Adrenal gland (tissue), 9 donors: ENCODE measurements at regions not wholly inside any gene's neighbourhood (a gene's known extent, or its start where the extent isn't known, plus 50 kb on each side); places are given as distances from the start of the nearest gene placed in this dataset.
A peak's percentile ranks its signal among the peaks of the same experiment; 100 is the strongest.

ENCODE experiments used
- DNase-seq, 7 donors: peaks; one replicate each; pipeline ENCODE4 v3.0.0-alpha.2; 2019 to 2020
- H3K27ac ChIP-seq, 5 donors: fragments of 200-600 bp; sonication (generic) in 4 of 5; 1 replicate in 3 of 5; 2 replicates in 2 of 5; pipeline versions ENCODE4 v1.5.1 to v1.8.0; 2016 to 2020; ENCODE audit warnings: mild to moderate bottlenecking in 1 of 5
- H3K27me3 ChIP-seq: fragments of 200-600 bp; 2 replicates; pipeline ENCODE4 v1.8.0; 2021
- H3K36me3 ChIP-seq, 2 donors: fragments of 200-600 bp; replicated peaks in 1 of 2; 1 replicate in 1 of 2; 2 replicates in 1 of 2; pipeline versions ENCODE4 v1.5.1 to v1.8.0; 2018 to 2022
- H3K4me1 ChIP-seq, 2 donors: fragments of 200-600 bp; replicated peaks in 1 of 2; 1 replicate in 1 of 2; 2 replicates in 1 of 2; pipeline versions ENCODE4 v1.5.1 to v1.8.0; 2018 to 2021
- H3K4me3 ChIP-seq, 4 donors: fragments of 200-600 bp; sonication (generic) in 3 of 4; one replicate each; pipeline ENCODE4 v1.5.1; 2016 to 2018
- H3K9me3 ChIP-seq, 3 donors: fragments of 200-600 bp; sonication (generic) in 1 of 3; replicated peaks in 1 of 3; 1 replicate in 2 of 3; 2 replicates in 1 of 3; pipeline versions ENCODE4 v1.5.1 to v1.8.0; 2016 to 2021
- POLR2A ChIP-seq, 2 donors: fragments of 450-650 bp; IDR thresholded peaks; one replicate each; pipeline ENCODE4 v1.6.1; 2017; ENCODE audit warnings: antibody characterized with exemption in 2 of 2, mild to moderate bottlenecking in 2 of 2, moderate library complexity in 1 of 2
- WGBS, 4 donors: extraction: QIAGEN DNeasy Blood & Tissue Kit in 2 of 4; methylation state at CpG; one replicate each; pipeline versions ENCODE4 v1.1.5 to v1.1.7; 2013 to 2017; 5-methylcytosine and 5-hydroxymethylcytosine counted together
- intact Hi-C, 2 donors: fragments of 100-400 bp; cut with DNase I; formaldehyde crosslinking; loops; one replicate each; pipeline versions ENCODE4 v1.14.1 to v1.15.0; 2022 to 2023
- TF ChIP-seq, protein P1 (sequence below), 6 experiments: fragments of 450-650 bp in 4 of 6; fragments of 200-600 bp in 2 of 6; sonication (generic) in 1 of 6; IDR thresholded peaks; 1 replicate in 5 of 6; 2 replicates in 1 of 6; pipeline versions ENCODE4 v1.5.1 to v1.8.0; 2016 to 2021; ENCODE audit warnings: antibody characterized with exemption in 6 of 6, mild to moderate bottlenecking in 2 of 6, moderate library complexity in 1 of 6
- donor health status: healthy with polysubstance abuse.
- donor health status: Bipolar disorder and iron deficiency.
- donor health status: DM: yes; HTN: yes; CAD: no.
- donor health status: DM: no; HTN: no; CAD: no.
- donor health status: DM: no; HTN: no; CAD: no.

DNA sequence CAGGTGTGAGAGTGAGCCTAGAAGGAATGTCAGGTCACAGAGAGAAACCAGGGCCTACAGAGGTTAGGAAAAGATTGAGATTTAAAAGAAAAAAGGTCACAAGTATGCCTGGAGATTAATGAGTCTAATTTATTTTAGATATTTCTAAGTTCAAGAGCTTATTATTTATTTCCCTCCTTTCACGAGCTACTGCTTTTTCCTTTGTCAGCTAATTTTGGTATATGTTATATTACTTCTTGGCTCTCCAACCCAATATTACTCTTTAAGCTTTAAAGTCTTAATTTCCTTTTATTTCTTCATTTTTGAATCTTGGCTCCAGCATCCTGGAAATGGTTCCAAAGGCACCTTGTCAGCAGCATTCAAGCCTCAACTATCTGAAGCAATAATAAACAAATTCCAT is 109.5 kb upstream of the MIS18BP1 start:
- no peaks in the 10 kb centered on the region for H3K4me1 ChIP-seq
- no peak overlapping the region for H3K27ac ChIP-seq
- H3K9me3 ChIP-seq = no peaks in the 10 kb centered on the region
- WGBS, 4 donors = 42 to 57% (median 51%) methylated on average over 1 of the region's 1 CpG
- no peak for DNase-seq
- no peak overlapping the region for H3K4me3 ChIP-seq
- TF ChIP-seq, protein P1, sequence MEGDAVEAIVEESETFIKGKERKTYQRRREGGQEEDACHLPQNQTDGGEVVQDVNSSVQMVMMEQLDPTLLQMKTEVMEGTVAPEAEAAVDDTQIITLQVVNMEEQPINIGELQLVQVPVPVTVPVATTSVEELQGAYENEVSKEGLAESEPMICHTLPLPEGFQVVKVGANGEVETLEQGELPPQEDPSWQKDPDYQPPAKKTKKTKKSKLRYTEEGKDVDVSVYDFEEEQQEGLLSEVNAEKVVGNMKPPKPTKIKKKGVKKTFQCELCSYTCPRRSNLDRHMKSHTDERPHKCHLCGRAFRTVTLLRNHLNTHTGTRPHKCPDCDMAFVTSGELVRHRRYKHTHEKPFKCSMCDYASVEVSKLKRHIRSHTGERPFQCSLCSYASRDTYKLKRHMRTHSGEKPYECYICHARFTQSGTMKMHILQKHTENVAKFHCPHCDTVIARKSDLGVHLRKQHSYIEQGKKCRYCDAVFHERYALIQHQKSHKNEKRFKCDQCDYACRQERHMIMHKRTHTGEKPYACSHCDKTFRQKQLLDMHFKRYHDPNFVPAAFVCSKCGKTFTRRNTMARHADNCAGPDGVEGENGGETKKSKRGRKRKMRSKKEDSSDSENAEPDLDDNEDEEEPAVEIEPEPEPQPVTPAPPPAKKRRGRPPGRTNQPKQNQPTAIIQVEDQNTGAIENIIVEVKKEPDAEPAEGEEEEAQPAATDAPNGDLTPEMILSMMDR (IDR thresholded peaks at IDR 0.05) = no peak
- no peak for TF ChIP-seq POLR2A (IDR thresholded peaks at IDR 0.05)
- no peaks in the 10 kb centered on the region for H3K36me3 ChIP-seq
- intact Hi-C loops = no loop called here
- H3K27me3 ChIP-seq = no peaks in the 10 kb centered on the region

- Histone ChIP-seq H3K27ac (no peak overlapping the region), H3K4me3 (no peak overlapping the region), H3K27me3 (no peaks in the 10 kb centered on the region), H3K4me1 (no peaks in the 10 kb centered on the region), H3K9me3 (no peaks in the 10 kb centered on the region), H3K36me3 (no peaks in the 10 kb centered on the region)
- intact Hi-C loops = no loop called here
- DNase-seq = no peak
- 79 to 88% (median 82%) methylated on average over 2 of the region's 2 CpGs for WGBS, 4 donors
- no peak for TF ChIP-seq POLR2A (IDR thresholded peaks at IDR 0.05)
- TF ChIP-seq, protein P1 (IDR thresholded peaks at IDR 0.05) = no peak
Observed at GRCh38 chr14:45361727-45362126, 108.7 kb upstream of the MIS18BP1 start.

DNA sequence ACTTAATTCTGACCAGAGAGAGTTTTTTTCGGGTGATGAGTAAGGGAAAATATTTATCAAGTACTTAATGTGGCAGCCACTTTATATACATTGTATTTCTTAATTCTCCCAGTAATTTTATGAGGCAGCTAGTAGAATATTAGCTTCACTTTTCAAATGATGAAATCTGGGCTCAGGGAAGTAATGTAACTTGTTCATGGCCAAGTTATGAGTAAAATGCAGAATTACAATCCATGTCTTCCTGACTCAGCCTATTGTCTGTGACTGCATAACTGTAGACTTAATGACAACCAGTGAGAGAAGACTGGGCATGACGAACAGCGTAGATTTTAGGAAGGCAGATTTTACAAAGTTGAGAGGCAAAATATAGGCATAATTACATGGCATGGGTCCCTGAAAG is 106.7 kb upstream of the MIS18BP1 start:
- DNase-seq = no peak
- TF ChIP-seq, protein P1 (IDR thresholded peaks at IDR 0.05) = no peak
- TF ChIP-seq POLR2A (IDR thresholded peaks at IDR 0.05) = no peak
- H3K27ac ChIP-seq = no peak overlapping the region
- H3K36me3 ChIP-seq = no peaks in the 10 kb centered on the region
- no peaks in the 10 kb centered on the region for H3K9me3 ChIP-seq
- WGBS, 4 donors = 73 to 91% (median 87%) methylated on average over 3 of the region's 3 CpGs
- no peak overlapping the region for H3K4me3 ChIP-seq
- H3K4me1 ChIP-seq = no peaks in the 10 kb centered on the region
- H3K27me3 ChIP-seq = no peaks in the 10 kb centered on the region
- intact Hi-C loops = no loop called here

DNA sequence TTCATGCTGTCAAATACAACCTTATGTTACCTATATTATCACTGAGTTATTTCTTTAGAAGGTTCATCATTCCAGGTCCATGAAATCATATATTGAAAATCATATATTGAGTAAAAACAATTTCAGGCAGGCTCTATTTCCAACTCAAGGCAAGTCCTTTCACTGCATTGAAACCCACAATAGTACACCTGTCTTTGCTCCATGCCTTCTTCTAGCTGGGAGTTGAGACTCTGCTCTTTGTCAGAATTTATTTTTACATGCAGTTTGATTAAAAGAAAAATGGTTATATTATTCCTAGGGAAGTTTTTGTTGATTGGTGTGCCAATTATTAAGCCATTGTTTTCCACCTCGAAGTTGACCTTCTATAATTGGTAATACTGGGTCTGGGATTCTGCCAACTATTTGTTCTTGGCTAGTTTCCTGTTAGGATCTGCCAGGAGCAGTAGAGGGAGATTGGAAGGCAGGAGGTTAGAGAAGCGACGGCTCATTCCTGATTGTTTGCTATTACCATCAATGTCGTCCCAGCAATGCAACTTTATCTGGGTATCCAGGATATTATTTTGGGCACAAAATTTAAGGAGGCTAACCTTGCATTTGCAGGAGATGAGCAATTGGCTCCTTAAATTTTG is 79.5 kb upstream of the MIS18BP1 start:
- intact Hi-C loops = no loop called here
- peak in 5 of 7 donors; percentile 9 to 53 (median 18) for DNase-seq
- Histone ChIP-seq H3K27ac (no peak overlapping the region), H3K4me1 (peaks cover 4 to 7% of the 10 kb centered on the region in 2 donors), H3K9me3 (peaks cover 0 to 4% (median 0%) of the 10 kb centered on the region in 3 donors), H3K4me3 (no peak overlapping the region), H3K27me3 (no peaks in the 10 kb centered on the region), H3K36me3 (no peaks in the 10 kb centered on the region)
- 28 to 32% (median 30%) methylated on average over 4 of the region's 4 CpGs for WGBS, 4 donors
- no peak for TF ChIP-seq POLR2A (IDR thresholded peaks at IDR 0.05)
- TF ChIP-seq, protein P1 (IDR thresholded peaks at IDR 0.05) = no peak
